SKM-1 treated with dmso at 0.1 percent for 144 hours (cell line): ENCODE measurements at regions not wholly inside any gene's neighbourhood (a gene's known extent, or its start where the extent isn't known, plus 50 kb on each side); places are given as distances from the start of the nearest gene placed in this dataset.
"Not testable (repeated sequence)": the region's sequence is repeated elsewhere in the genome, so short reads cannot be mapped to it uniquely, and the experiment has no call there.

Experiments
- DNase-seq: peaks from one replicate; lab custom pipeline; 2025; ENCODE audit not compliant: unreplicated experiment; lab: John Stamatoyannopoulos, UW

DNA sequence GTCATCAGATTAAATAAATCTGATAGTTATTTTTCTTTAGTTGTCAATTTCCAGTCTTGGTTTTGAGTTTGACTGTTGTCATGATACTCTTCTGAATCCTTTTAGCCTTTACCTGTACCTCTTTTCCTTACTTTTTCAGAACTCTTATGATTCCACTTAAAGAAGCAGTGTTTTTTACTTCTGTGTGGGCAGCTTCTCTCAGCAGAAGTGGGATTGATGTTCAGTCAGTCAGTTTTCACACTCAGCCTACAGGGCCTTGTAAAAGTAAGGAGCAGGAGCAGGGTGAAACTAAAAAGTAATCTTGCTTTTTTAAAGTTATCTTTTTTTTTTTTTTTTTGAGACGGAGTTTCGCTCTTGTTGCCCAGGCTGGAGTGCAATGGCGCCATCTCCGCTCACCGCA lies 75.1 kb downstream of the HAUS1 start:
- no peak for DNase-seq

DNA sequence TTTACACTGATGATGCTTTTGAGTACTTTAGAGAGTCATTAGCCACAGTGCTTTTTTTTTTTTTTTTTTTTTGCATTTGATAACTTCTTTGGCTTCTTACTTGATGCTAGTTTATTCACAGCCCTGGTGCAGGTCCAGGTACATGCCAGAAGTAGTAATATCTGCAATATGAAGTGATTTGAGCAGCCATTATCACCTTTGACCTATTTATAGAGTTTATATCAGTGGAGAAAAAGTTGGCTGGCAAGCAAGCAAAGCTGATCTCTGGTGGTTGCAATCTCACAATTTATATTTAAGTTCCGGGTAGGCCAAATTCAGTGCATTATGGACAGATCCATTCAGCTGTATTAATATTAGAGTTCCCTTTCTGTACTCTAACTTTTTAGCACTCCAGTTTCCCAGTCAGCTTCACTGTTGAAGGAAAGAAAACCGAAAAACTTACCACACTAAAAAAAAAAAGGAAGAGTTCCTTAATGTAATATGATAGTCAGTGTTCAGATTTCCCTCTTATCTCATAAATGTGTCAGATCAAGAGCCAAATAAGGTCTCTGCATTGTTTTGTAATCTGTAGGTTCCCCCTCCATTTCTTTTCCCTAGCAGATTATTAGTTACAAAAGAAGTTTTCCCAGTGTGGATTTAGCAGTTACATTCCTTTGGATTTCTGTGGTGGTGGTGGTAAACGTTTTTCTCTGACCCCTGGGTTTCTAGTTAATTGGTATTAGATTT lies 78.6 kb downstream of the HAUS1 start:
- no peak for DNase-seq

DNA sequence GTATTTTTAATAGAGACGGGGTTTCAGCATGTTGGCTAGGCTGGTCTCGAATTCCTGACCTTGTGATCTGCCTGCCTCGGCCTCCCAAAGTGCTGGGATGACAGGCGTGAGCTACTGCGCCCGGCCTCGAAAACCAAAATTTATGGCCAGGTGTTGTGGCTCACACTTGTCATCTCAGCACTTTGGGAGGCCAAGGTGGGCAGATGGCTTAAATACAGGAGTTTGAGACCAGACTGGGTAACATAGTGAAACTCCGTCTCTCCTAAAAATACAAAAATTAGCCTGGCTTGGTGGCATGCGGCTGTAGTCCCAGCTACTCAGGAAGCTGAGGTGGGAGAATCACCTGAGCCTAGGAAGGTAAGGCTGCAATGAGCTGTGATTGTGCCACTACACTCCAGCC lies 80.1 kb downstream of the HAUS1 start:
- not testable (repeated sequence) for DNase-seq

DNA sequence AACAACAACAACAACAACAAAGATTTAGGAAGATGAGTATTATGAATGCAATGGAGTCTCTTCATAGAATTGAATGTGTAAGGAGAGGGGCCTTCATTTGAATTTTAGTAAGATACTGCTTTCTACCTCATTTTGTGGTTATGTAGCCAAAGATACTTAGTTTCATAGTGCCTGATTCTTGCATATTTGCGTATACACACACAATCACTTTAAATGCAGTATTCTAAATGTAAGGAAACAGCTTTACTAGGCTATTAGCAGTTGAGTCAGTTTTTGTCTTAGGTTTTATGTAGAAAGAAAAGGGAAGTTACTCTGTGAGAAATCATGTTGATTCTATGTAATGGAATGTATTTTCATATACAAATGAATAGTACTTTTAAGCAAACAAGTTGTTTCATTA lies 80.5 kb downstream of the HAUS1 start:
- no peak for DNase-seq

DNA sequence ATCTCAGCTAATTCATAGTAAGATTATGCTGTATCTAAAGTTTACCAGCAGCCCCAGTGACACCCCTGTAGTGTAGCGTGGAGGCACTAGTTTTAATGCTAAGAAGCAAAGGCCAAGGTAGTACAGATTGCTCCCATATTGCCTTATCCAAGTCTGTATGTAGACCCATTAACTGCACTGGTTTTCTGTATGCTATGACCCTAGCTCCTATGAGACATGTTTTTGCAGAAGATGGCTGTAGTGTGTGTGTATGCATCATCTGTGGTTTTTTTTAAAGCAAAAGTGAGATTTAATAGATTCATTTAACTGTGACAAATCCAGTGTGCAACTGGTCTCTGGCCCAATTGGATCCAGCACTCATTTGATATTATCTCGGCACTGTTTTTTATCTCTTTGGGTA lies 86.5 kb downstream of the HAUS1 start:
- no peak for DNase-seq

DNA sequence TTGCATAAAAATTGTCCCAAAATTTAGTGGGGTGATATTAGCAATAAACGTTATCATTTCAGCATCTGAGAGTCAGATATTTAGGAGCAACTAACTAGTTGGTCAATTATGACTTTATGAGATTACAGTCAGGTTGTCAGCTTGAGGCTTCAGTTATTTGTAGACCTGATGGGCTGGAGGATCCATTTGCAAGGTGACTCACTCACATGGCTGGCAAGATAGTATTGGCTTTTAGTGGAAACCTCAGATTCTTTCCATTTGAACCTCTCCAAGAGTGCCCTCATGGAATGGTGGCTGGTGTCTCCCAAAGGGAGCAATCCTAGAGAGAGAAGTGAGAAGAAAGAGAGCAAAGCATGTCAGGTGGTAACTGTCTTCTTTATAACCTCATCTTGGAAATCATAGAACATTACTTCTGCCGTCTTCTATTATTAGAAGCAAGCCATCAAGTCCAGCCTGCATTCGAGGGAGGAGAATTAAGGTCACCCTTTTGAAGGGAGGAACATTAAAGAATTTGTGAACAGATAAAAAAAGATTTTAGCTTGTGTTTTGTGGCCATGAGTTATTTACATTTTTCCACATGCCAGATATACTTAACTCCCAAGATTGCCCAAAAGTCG lies 92.5 kb downstream of the HAUS1 start:
- no peak for DNase-seq

DNA sequence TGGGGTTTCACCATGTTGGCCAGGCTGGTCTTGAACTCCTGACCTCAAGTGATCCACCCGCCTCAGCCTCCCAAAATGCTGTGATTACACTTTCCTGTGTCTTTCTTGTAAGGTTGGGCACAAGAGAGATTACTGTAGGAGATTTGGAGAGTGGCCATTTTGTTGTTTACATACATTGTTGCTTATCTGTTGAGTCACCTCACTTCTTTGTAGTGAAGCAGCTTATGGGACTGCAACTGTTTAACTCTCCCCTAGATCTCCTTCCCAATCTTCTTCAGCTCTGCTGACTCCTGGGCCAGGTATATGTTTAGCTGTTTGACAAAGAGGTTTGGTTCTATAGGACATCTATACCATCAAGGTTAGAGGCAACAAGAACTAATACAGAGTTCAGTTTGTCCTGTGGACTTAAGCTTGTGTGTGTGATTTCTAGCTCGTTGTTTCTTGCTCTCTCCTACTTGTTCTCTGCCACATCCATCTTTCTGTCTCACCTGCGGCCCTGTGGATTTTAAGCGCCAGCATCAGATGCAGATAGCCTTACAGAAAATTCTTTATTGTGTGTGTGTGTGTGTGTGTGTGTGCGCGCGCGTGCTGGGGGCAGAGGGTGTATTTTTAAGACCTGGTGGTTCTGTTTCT lies 95.4 kb downstream of the HAUS1 start:
- DNase-seq: no peak

DNA sequence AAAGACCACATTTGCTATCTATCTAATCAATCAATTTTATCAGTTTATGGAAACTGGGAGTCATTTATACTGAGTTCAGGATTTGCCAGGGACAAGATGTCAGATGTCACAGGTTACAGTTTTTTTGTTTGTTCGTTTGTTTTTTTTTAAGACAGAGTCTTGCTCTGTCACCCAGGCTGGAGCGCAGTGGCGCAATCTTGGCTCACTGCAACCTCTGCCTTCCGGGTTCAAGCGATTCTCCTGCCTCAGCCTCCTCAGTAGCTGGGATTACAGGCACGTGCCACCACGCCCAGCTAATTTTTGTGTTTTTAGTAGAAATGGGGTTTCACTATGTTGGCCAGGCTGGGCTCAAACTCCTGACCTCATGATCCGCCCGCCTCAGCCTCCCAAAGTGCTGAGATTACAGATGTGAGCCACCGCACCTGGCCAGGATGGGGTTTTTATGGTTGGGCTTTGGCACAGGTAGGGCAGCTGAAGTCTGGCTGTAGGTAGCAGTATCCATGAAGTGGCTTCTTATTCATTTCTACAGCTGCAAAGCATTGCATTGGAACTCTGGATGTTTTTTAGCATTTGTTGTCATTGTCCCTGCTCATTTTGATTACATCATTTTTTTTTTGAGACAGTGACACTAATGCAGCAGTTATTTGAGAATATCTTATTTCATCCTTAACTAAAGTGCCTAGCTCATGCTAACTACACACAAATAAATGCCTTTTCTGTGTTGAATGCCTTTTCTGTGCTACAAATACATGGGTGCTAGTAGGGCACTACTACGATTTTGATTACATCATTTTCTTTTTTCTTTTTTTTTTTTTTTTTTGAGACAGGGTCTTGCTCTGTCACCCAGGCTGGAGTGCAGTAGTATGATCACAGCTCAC lies 96.2 kb downstream of the HAUS1 start:
- not testable (repeated sequence) for DNase-seq

DNA sequence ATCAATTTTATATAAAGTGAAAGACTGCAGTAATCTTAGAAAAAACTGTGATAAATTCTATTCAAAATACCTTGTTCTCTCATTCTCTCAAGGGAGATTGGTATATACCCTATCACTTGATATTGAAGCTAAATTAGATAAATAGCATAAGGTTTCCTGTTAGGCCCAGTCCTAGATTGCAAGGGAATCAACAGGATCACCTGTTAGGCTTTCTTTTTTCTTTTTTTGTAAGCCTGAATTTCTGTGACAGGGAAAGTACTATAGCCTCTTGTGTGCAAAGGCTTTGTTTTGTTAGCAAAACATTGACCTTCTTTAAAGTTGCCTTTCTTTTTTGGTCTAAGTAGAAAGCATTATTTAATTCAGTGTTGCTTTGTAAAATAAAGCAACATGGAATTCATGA lies 100.0 kb downstream of the HAUS1 start:
- DNase-seq: no peak

DNA sequence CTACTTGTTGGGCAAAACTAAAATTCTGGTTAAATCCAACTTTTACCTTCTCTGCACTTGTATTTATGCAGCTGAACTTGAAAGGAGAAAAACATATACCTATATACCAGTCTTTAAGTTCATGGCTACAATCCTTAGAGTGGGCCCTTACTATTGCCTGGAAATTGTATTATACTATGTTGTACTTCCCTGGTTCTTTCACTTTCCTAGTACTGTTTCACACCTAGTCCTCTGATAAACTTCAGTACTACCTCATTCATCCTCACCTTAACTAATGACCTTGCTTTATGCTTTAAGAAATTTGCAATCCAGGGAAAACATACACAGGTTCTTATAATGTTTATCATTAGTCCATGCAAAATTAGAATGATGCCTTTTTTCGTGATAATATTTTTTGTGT lies 103.8 kb downstream of the HAUS1 start:
- no peak for DNase-seq

DNA sequence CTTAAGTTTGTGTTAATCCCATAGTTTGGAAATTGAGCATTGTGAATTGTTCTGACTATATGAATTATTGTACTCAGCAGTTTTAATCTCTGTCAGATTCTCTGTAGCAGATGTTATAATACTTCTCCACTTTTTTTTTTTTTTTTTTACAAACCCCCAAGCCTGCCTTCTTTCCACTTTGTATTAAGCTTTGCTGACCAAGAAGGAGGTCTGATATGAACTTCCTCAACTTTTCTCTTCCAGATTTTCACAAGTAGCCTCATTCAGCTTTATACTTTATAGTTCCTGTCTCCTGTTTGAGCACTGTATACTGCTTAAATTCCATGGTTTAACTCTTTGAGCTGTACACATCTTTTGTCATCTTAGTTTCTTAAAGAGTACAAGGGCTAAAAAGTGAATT lies 105.0 kb downstream of the HAUS1 start:
- DNase-seq: no peak

DNA sequence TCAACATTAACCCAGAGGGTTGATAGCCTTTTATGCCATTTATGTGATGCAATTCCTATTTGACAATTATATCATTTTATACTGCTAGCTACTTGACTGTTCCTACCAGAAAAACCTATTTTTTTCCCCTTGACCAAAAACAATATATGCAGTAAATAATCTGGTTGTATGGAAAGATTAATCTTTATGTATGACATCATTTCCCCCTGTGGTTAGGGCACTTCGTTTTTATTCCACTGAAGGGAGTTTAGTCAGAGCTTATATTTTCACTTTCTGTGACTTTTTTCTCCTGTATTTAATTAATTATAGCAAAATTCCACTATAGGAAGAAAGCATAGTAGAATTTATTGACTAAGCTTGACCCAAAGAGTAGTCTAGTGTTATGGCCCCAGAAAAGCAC lies 107.6 kb downstream of the HAUS1 start:
- DNase-seq: no peak

DNA sequence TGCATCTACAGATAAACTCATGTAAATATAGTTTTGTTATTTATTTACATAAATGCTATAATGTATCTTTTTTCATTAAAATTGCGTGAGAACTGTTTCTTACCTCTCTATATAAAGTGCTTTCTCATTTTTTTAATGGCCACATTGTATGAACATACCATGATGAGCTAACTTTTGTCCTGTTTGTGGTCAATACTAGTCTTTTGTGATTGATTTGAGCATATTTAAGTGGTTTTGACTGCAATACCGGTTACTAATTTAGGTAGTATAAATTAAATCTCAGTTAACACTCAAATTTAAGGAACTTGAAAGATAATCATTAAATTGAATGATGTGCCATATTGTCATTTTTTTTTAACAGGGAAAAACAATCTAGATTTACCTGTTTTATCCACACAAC lies 108.2 kb downstream of the HAUS1 start:
- no peak for DNase-seq

DNA sequence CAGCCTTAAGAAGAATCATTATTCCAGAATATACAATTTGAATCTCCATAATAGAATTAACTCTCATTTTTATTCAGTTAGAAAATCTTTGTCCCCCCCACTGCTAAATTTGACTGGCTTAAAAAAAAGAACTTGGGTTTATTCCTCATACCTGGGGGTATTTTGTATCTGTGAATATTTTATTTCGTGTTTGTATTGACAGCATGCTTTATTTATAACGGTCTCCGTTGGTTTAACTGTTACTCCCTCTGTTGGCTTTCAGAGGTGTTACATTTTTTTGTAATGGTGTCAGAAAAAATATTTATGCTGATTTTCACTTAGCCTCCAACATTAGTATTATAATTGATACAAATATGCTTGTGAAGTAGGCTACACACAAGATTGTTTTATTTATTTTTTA lies 109.1 kb downstream of the HAUS1 start:
- DNase-seq: peak; percentile 9

DNA sequence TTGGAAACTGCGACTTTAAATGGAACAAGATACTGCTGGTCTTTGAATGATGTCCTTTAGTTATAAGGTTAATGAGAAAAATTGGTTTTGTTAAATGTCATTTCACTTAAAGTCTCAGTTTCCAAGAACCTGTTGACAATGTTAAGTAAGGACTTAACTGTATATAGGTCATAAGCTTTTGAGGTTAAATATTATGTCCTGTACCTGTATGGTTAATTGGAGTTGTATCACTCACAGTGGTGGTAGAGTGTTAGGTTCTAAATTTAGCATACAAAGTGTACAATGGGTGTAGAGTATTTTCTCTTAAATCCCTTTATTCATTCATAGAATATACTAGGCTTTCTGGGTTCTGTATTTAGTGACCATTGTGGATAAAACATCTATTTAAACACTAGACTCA lies 110.2 kb downstream of the HAUS1 start:
- no peak for DNase-seq

DNA sequence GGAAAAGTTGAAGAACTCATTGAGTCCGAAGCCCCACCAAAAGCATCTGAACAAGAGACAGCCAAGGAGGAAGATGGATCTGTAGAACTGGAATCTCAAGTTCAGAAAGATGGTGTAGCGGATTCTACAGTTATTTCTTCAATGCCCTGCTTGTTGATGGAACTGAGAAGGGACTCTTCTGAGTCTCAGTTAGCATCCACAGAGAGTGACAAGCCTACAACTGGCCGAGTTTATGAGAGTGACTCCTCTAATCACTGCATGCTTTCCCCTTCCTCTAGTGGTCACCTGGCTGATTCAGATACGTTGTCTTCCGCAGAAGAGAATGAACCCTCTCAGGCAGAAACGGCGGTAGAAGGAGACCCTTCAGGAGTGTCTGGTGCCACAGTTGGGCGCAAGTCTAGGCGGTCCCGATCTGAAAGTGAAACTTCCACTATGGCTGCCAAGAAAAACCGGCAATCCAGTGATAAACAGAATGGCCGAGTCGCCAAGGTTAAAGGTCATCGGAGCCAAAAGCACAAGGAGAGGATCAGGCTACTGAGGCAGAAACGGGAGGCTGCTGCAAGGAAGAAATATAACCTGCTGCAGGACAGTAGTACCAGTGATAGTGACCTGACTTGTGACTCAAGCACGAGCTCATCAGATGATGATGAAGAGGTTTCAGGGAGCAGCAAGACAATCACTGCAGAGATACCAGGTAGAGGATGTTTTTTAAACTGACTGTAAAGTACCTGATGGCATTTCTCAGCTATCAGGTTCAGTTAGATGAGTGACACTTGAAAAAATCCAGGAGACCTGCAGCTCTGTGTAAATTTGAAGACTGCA lies 111.9 kb downstream of the HAUS1 start:
- DNase-seq: no peak

DNA sequence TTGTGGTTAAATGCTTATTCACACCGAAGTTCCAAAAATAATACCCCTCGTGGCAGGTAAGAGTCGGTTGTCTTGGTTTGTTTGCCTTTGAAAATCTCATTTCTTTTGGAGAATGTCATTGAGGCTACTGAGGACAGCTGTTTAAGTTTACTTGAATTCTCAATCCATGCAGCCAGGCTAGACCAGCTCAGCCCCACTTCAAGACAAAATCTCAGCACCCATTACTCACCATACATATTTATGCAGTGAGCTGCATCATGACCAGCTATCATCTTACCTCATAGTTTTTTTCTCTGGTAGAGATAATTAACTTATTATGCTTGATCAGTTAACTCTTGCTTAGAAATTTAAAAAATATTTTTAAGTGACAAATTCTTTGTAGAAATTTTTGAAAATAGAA lies 115.9 kb downstream of the HAUS1 start:
- DNase-seq: no peak

DNA sequence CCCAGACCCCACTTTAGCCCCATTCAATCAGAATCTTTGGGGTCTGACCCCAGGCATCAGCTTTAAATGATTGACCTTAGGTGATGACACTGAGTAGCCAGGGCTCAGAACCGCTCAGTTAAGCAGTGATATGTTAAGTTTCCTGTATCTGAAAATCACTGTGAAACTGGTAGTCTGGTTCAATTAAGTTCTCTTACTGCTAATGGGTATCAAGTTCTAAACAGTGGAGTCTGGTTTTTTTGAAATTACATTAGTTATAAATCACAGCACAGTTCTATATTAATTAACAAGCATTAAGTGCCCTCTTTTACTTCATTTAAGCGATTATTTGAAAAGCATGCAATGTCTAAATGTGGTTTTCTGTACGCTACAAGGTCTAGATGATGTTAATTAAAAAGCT lies 117.9 kb downstream of the HAUS1 start:
- DNase-seq: no peak

DNA sequence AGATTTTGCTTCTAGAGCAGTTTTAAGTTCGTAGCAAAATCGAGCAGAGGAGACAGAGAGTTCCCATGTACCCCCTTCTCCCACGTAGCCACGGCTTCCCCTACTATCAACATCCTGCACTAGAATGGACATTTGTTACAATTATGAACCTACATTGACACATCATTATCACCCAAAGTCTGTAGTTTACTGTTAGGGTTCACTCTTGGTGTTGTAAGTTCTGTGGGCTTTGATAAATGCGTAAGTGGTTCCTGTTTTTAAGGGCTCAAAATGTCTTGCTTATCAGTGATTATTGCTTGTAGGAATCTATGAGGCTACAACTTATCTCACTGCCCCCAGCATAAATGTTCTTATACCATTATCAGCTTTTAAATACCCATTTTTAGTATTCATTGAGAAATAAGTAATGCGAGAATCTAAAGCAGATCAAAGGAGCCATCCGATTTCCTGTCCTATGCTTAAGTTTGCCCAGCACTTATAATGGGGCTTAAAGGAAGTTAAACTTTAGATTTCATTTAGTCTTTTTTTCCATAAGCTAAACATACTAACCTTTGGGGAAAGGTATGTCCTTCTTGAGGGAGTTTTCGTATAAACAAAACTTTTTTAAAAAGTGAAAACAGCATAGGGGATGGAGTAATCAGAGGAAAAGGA lies 118.7 kb downstream of the HAUS1 start:
- peak; percentile 38 for DNase-seq

DNA sequence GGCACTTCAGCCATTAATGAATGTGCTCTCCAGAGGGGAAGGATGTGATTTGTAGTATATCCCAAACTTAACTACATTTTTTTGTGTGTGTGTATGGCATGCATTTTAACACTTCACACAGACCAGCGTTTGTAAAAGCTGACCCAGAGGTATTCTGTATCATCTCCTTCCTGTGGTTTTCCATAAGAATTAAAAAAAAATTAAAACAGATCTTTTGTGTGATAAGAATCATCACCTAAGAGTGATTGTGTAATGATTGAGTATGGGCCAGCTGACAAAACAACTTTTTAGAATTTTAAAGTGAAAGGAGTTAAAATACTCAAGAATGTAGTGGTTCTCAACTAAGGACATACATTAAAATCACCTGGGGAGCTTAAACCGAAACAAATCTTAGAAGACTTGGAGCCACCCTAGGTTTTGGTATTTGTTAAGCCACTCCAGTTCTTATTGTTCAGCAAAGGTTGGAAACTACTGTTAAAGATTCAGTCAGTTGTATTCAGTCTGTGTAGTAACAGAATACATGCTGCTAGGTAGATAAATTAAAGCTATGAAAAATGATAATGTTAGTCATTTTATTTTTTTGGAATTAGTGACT lies 120.1 kb downstream of the HAUS1 start:
- no peak for DNase-seq
